MM.1S (cell line): ENCODE measurements at regions not wholly inside any gene's neighbourhood (a gene's known extent, or its start where the extent isn't known, plus 50 kb on each side); places are given as distances from the start of the nearest gene placed in this dataset.

ENCODE experiments used
- DNase-seq: peaks from one replicate; pipeline ENCODE4 v3.0.0-alpha.2; 2015
- H2AFZ ChIP-seq: fragments of 300-600 bp; sonication (generic); 2 replicates; pipeline ENCODE4 v1.6.0; 2016; ENCODE audit warnings: antibody characterized with exemption, low read length
- H3F3A ChIP-seq: fragments of 300-600 bp; sonication (generic); 2 replicates; pipeline ENCODE4 v1.6.1; 2016; ENCODE audit warnings: mild to moderate bottlenecking, antibody characterized with exemption, low read length, moderate library complexity, mixed read lengths; ENCODE audit not compliant: insufficient read depth
- H3K27ac ChIP-seq: fragments of 300-600 bp; sonication (generic); 2 replicates; pipeline ENCODE4 v1.5.1; 2016; ENCODE audit warnings: mild to moderate bottlenecking, low read length
- H3K27me3 ChIP-seq: fragments of 300-600 bp; sonication (generic); replicated peaks from 2 replicates; pipeline ENCODE4 v1.6.0; 2016; ENCODE audit warnings: low read length; ENCODE audit not compliant: insufficient read depth
- H3K36me3 ChIP-seq: fragments of 300-600 bp; sonication (generic); replicated peaks from 2 replicates; pipeline ENCODE4 v1.6.1; 2016; ENCODE audit warnings: mild to moderate bottlenecking, low read length, mixed read lengths; ENCODE audit not compliant: insufficient read depth
- H3K4me1 ChIP-seq: fragments of 300-600 bp; sonication (generic); 2 replicates; pipeline ENCODE4 v1.6.1; 2016; ENCODE audit warnings: low read length, mixed read lengths
- H3K4me2 ChIP-seq: fragments of 300-600 bp; sonication (generic); 2 replicates; pipeline ENCODE4 v1.6.0; 2016; ENCODE audit warnings: low read depth, low read length
- H3K4me3 ChIP-seq: fragments of 300-600 bp; sonication (generic); 2 replicates; pipeline ENCODE4 v1.5.1; 2016; ENCODE audit warnings: low read length, mixed read lengths
- H3K79me2 ChIP-seq: fragments of 300-600 bp; sonication (generic); 2 replicates; pipeline ENCODE4 v1.6.1; 2016; ENCODE audit warnings: mixed run types, low read length, mixed read lengths
- H3K9ac ChIP-seq: fragments of 300-600 bp; sonication (generic); 2 replicates; pipeline ENCODE4 v1.6.1; 2016; ENCODE audit warnings: low read length, mixed read lengths
- H3K9me2 ChIP-seq: fragments of 300-600 bp; sonication (generic); replicated peaks from 2 replicates; pipeline ENCODE4 v1.6.1; 2016; ENCODE audit warnings: mild to moderate bottlenecking, low read length, mixed read lengths; ENCODE audit not compliant: insufficient read depth
- H3K9me3 ChIP-seq: fragments of 300-600 bp; sonication (generic); replicated peaks from 2 replicates; pipeline ENCODE4 v1.6.1; 2016; ENCODE audit warnings: mild to moderate bottlenecking, low read length, mixed read lengths; ENCODE audit not compliant: insufficient read depth
- H4K20me1 ChIP-seq: fragments of 300-600 bp; sonication (generic); 2 replicates; pipeline ENCODE4 v1.6.1; 2016; ENCODE audit warnings: mild to moderate bottlenecking, low read length, moderate library complexity, mixed read lengths; ENCODE audit not compliant: insufficient read depth
- CTCF ChIP-seq: fragments of 300-600 bp; sonication (generic); IDR thresholded peaks from 2 replicates; pipeline ENCODE4 v1.5.1; 2016; ENCODE audit warnings: antibody characterized with exemption, low read length, mixed read lengths
- EZH2 ChIP-seq: fragments of 300-600 bp; sonication (generic); optimal IDR thresholded peaks from 2 replicates; pipeline ENCODE3; 2017; ENCODE audit warnings: low read depth, mild to moderate bottlenecking, antibody characterized with exemption, low read length, mixed read lengths
- EZH2phosphoT487 ChIP-seq: fragments of 300-600 bp; sonication (generic); IDR thresholded peaks from 2 replicates; pipeline ENCODE4 v1.6.1; 2018; ENCODE audit warnings: antibody characterized with exemption, low read length

GRCh38 chr7:57363321-57363720 is 86.7 kb upstream of the ZNF716 start:
- DNase-seq, result no peak
- H3K27me3 ChIP-seq, result no peaks in the 10 kb centered on the region
- no peaks in the 10 kb centered on the region for H3K9me3 ChIP-seq
- H3K27ac ChIP-seq, result no peak overlapping the region
- H3K9me2 ChIP-seq, result no peaks in the 10 kb centered on the region
- no peaks in the 10 kb centered on the region for H4K20me1 ChIP-seq
- H3K79me2 ChIP-seq, result no peaks in the 10 kb centered on the region
- no peak overlapping the region for H3K4me3 ChIP-seq
- H3K9ac ChIP-seq, result no peak overlapping the region
- no peaks in the 10 kb centered on the region for H3F3A ChIP-seq
- TF ChIP-seq EZH2phosphoT487 (no peak), CTCF (no peak), EZH2 (no peak)
- H3K4me1 ChIP-seq, result no peaks in the 10 kb centered on the region
- H2AFZ ChIP-seq, result no peak overlapping the region
- H3K36me3 ChIP-seq, result no peaks in the 10 kb centered on the region
- no peak overlapping the region for H3K4me2 ChIP-seq

DNA sequence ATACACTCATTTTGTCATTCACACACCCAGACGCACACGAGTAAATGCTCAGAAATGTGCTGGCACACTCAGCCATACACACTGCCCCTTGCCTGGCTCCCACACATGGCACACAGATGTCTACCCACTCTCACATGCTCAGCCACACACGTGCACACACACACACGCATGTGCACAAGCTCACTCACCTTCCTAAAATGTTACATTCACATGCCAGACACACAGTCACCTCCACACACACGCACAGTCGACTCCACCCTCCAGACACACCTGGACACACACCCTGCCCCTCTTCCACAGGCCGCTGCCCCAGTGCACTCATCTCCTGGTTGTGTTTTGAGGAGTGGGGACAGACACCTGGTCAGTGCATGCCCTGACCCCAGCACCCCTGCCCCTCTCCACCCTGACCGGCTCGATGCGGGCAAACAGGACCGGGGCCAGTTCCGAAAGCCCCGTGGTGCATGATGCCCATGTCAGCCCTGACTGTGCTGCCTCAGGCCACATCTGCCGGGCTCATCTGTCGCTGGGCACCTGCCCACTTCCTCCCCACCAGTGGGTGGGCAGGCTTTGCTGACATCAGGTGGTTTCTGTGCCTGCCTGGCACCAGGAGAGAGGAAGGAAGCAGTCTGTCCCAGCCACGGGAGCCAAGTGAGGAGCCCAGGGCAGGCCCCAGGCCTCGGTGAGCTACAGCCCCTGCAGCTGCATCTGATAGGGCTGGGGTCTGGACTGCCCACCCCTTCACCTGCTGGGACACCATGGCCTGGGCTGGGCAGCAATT is 84.9 kb upstream of the ZNF716 start:
- H3K4me1 ChIP-seq, result no peaks in the 10 kb centered on the region
- no peak for TF ChIP-seq CTCF
- TF ChIP-seq EZH2phosphoT487, result no peak
- no peak for TF ChIP-seq EZH2
- no peak for DNase-seq
- H3F3A ChIP-seq, result no peaks in the 10 kb centered on the region
- H3K27ac ChIP-seq, result no peak overlapping the region
- H3K9me3 ChIP-seq, result no peaks in the 10 kb centered on the region
- no peaks in the 10 kb centered on the region for H3K9me2 ChIP-seq
- H4K20me1 ChIP-seq, result no peaks in the 10 kb centered on the region
- no peak overlapping the region for H3K4me2 ChIP-seq
- no peaks in the 10 kb centered on the region for H3K79me2 ChIP-seq
- no peak overlapping the region for H3K4me3 ChIP-seq
- no peak overlapping the region for H2AFZ ChIP-seq
- no peaks in the 10 kb centered on the region for H3K27me3 ChIP-seq
- H3K9ac ChIP-seq, result no peak overlapping the region
- H3K36me3 ChIP-seq, result no peaks in the 10 kb centered on the region

DNA sequence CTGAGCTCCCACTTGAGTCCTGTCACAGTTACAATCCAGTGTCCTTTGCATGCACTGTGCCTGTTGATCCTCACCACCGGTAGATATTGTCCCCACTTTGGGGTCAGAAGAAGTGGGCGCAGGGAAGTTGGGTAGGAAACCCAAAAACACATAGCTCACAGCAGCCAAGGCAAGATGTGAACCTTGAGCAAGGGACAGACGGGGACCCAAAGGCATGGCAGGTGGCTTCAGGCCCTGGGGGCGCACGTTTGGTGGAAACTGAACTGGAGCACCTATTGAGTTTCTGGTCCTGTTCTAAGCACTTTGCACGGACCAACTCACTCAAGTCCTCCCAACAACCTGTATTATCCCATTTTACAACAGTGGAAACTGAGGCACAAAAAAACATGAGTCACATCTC is 82.8 kb upstream of the ZNF716 start:
- H3K9me2 ChIP-seq, result no peaks in the 10 kb centered on the region
- no peak overlapping the region for H3K9ac ChIP-seq
- TF ChIP-seq CTCF (no peak), EZH2 (no peak), EZH2phosphoT487 (no peak)
- no peaks in the 10 kb centered on the region for H3K36me3 ChIP-seq
- no peaks in the 10 kb centered on the region for H3K79me2 ChIP-seq
- no peaks in the 10 kb centered on the region for H4K20me1 ChIP-seq
- H2AFZ ChIP-seq, result no peak overlapping the region
- no peak overlapping the region for H3K4me2 ChIP-seq
- H3K4me1 ChIP-seq, result no peaks in the 10 kb centered on the region
- no peak for DNase-seq
- no peaks in the 10 kb centered on the region for H3K27me3 ChIP-seq
- no peak overlapping the region for H3K27ac ChIP-seq
- no peaks in the 10 kb centered on the region for H3K9me3 ChIP-seq
- H3K4me3 ChIP-seq, result no peak overlapping the region
- H3F3A ChIP-seq, result no peaks in the 10 kb centered on the region
